MM.1S (cell line): ENCODE measurements at regions not wholly inside any gene's neighbourhood (a gene's known extent, or its start where the extent isn't known, plus 50 kb on each side); places are given as distances from the start of the nearest gene placed in this dataset.

Experiments
- DNase-seq: peaks from one replicate; pipeline ENCODE4 v3.0.0-alpha.2; 2015
- H2AFZ ChIP-seq: fragments of 300-600 bp; sonication (generic); 2 replicates; pipeline ENCODE4 v1.6.0; 2016; ENCODE audit warnings: antibody characterized with exemption, low read length
- H3F3A ChIP-seq: fragments of 300-600 bp; sonication (generic); 2 replicates; pipeline ENCODE4 v1.6.1; 2016; ENCODE audit warnings: mild to moderate bottlenecking, antibody characterized with exemption, low read length, moderate library complexity, mixed read lengths; ENCODE audit not compliant: insufficient read depth
- H3K27ac ChIP-seq: fragments of 300-600 bp; sonication (generic); 2 replicates; pipeline ENCODE4 v1.5.1; 2016; ENCODE audit warnings: mild to moderate bottlenecking, low read length
- H3K27me3 ChIP-seq: fragments of 300-600 bp; sonication (generic); replicated peaks from 2 replicates; pipeline ENCODE4 v1.6.0; 2016; ENCODE audit warnings: low read length; ENCODE audit not compliant: insufficient read depth
- H3K36me3 ChIP-seq: fragments of 300-600 bp; sonication (generic); replicated peaks from 2 replicates; pipeline ENCODE4 v1.6.1; 2016; ENCODE audit warnings: mild to moderate bottlenecking, low read length, mixed read lengths; ENCODE audit not compliant: insufficient read depth
- H3K4me1 ChIP-seq: fragments of 300-600 bp; sonication (generic); 2 replicates; pipeline ENCODE4 v1.6.1; 2016; ENCODE audit warnings: low read length, mixed read lengths
- H3K4me2 ChIP-seq: fragments of 300-600 bp; sonication (generic); 2 replicates; pipeline ENCODE4 v1.6.0; 2016; ENCODE audit warnings: low read depth, low read length
- H3K4me3 ChIP-seq: fragments of 300-600 bp; sonication (generic); 2 replicates; pipeline ENCODE4 v1.5.1; 2016; ENCODE audit warnings: low read length, mixed read lengths
- H3K79me2 ChIP-seq: fragments of 300-600 bp; sonication (generic); 2 replicates; pipeline ENCODE4 v1.6.1; 2016; ENCODE audit warnings: mixed run types, low read length, mixed read lengths
- H3K9ac ChIP-seq: fragments of 300-600 bp; sonication (generic); 2 replicates; pipeline ENCODE4 v1.6.1; 2016; ENCODE audit warnings: low read length, mixed read lengths
- H3K9me2 ChIP-seq: fragments of 300-600 bp; sonication (generic); replicated peaks from 2 replicates; pipeline ENCODE4 v1.6.1; 2016; ENCODE audit warnings: mild to moderate bottlenecking, low read length, mixed read lengths; ENCODE audit not compliant: insufficient read depth
- H3K9me3 ChIP-seq: fragments of 300-600 bp; sonication (generic); replicated peaks from 2 replicates; pipeline ENCODE4 v1.6.1; 2016; ENCODE audit warnings: mild to moderate bottlenecking, low read length, mixed read lengths; ENCODE audit not compliant: insufficient read depth
- H4K20me1 ChIP-seq: fragments of 300-600 bp; sonication (generic); 2 replicates; pipeline ENCODE4 v1.6.1; 2016; ENCODE audit warnings: mild to moderate bottlenecking, low read length, moderate library complexity, mixed read lengths; ENCODE audit not compliant: insufficient read depth
- CTCF ChIP-seq: fragments of 300-600 bp; sonication (generic); IDR thresholded peaks from 2 replicates; pipeline ENCODE4 v1.5.1; 2016; ENCODE audit warnings: antibody characterized with exemption, low read length, mixed read lengths
- EZH2 ChIP-seq: fragments of 300-600 bp; sonication (generic); optimal IDR thresholded peaks from 2 replicates; pipeline ENCODE3; 2017; ENCODE audit warnings: low read depth, mild to moderate bottlenecking, antibody characterized with exemption, low read length, mixed read lengths
- EZH2phosphoT487 ChIP-seq: fragments of 300-600 bp; sonication (generic); IDR thresholded peaks from 2 replicates; pipeline ENCODE4 v1.6.1; 2018; ENCODE audit warnings: antibody characterized with exemption, low read length

- Histone ChIP-seq H3K4me1 (no peaks in the 10 kb centered on the region), H3K27ac (no peak overlapping the region), H3K4me2 (no peak overlapping the region), H3K79me2 (no peaks in the 10 kb centered on the region), H2AFZ (no peak overlapping the region), H3F3A (no peaks in the 10 kb centered on the region), H4K20me1 (no peaks in the 10 kb centered on the region), H3K9ac (no peak overlapping the region), H3K36me3 (no peaks in the 10 kb centered on the region), H3K4me3 (no peak overlapping the region), H3K27me3 (no peaks in the 10 kb centered on the region), H3K9me3 (no peaks in the 10 kb centered on the region), H3K9me2 (no peaks in the 10 kb centered on the region)
- DNase-seq, result no peak
- TF ChIP-seq CTCF, result no peak
- TF ChIP-seq EZH2, result no peak
- TF ChIP-seq EZH2phosphoT487, result no peak
Observed at GRCh38 chr1:57637155-57637554, 213.3 kb upstream of the DAB1 start.

GRCh38 chr1:57633881-57634280 lies 210.0 kb upstream of the DAB1 start:
- H3K9me3 ChIP-seq, result no peaks in the 10 kb centered on the region
- no peaks in the 10 kb centered on the region for H3K79me2 ChIP-seq
- no peaks in the 10 kb centered on the region for H3F3A ChIP-seq
- no peak overlapping the region for H3K27ac ChIP-seq
- H3K9me2 ChIP-seq, result no peaks in the 10 kb centered on the region
- H4K20me1 ChIP-seq, result no peaks in the 10 kb centered on the region
- peak; percentile 32 for DNase-seq
- no peaks in the 10 kb centered on the region for H3K36me3 ChIP-seq
- no peak overlapping the region for H3K4me3 ChIP-seq
- H3K4me2 ChIP-seq, result no peak overlapping the region
- H3K27me3 ChIP-seq, result no peaks in the 10 kb centered on the region
- no peak for TF ChIP-seq EZH2phosphoT487
- H3K9ac ChIP-seq, result no peak overlapping the region
- H3K4me1 ChIP-seq, result no peaks in the 10 kb centered on the region
- no peak overlapping the region for H2AFZ ChIP-seq

- TF ChIP-seq CTCF (no peak), EZH2phosphoT487 (no peak), EZH2 (no peak)
- Histone ChIP-seq H4K20me1 (no peaks in the 10 kb centered on the region), H2AFZ (no peak overlapping the region), H3K36me3 (no peaks in the 10 kb centered on the region), H3K79me2 (no peaks in the 10 kb centered on the region), H3K4me1 (no peaks in the 10 kb centered on the region), H3K9me3 (no peaks in the 10 kb centered on the region), H3K27ac (no peak overlapping the region), H3K4me3 (no peak overlapping the region), H3K4me2 (no peak overlapping the region), H3K9me2 (no peaks in the 10 kb centered on the region), H3K9ac (no peak overlapping the region), H3F3A (no peaks in the 10 kb centered on the region), H3K27me3 (no peaks in the 10 kb centered on the region)
- no peak for DNase-seq
Observed at GRCh38 chr1:57633056-57633455, 209.2 kb upstream of the DAB1 start.

- H3K4me1 ChIP-seq, result no peaks in the 10 kb centered on the region
- no peaks in the 10 kb centered on the region for H3F3A ChIP-seq
Observed at GRCh38 chr1:57632401-57632800, 208.5 kb upstream of the DAB1 start.

More at GRCh38 chr1:57632401-57632800, 208.5 kb upstream of the DAB1 start:
- no peak overlapping the region for H3K27ac ChIP-seq
- no peaks in the 10 kb centered on the region for H3K9me2 ChIP-seq
- no peak overlapping the region for H3K4me2 ChIP-seq
- no peaks in the 10 kb centered on the region for H3K79me2 ChIP-seq
- DNase-seq, result no peak
- no peak overlapping the region for H3K9ac ChIP-seq
- no peaks in the 10 kb centered on the region for H3K36me3 ChIP-seq
- H3K27me3 ChIP-seq, result no peaks in the 10 kb centered on the region
- H2AFZ ChIP-seq, result no peak overlapping the region
- H4K20me1 ChIP-seq, result no peaks in the 10 kb centered on the region
- H3K9me3 ChIP-seq, result no peaks in the 10 kb centered on the region
- H3K4me3 ChIP-seq, result no peak overlapping the region
- no peak for TF ChIP-seq EZH2phosphoT487
- no peak for TF ChIP-seq CTCF
- no peak for TF ChIP-seq EZH2
